HepG2 (cell line): ENCODE measurements at regions not wholly inside any gene's neighbourhood (a gene's known extent, or its start where the extent isn't known, plus 50 kb on each side); places are given as distances from the start of the nearest gene placed in this dataset.

Experiments
- ATAC-seq: fragments of 200-7000 bp; cut with Tn5 transposase; 3 replicates; pipeline ENCODE4 v1.9.1; 2020; ENCODE audit warnings: mild to moderate bottlenecking, moderate library complexity
- BruUV-seq: library from RNA; stranded (reverse); fragments of 400-500 nt; replicated peaks from 2 replicates; lab custom pipeline; 2021; lab: Mats Ljungman, UMichigan
- CTCF ChIA-PET: fragments of 300-600 bp; formaldehyde crosslinking; extraction: SDS; loops from one replicate; lab custom pipeline; 2021; ENCODE audit warnings: low total read pairs, inconsistent platforms, low intra/inter-chr PET ratio; lab: Yijun Ruan, JAX
- POLR2A ChIA-PET: fragments of 350-600 bp; sonication (Branson Sonifier 250); formaldehyde crosslinking; loops from one replicate; lab custom pipeline; 2020; ENCODE audit warnings: antibody characterized with exemption, inconsistent platforms; lab: Yijun Ruan, JAX
- DNase-seq: peaks from one replicate; pipeline ENCODE4 v3.0.0-alpha.2; 2015; ENCODE audit warnings: low spot score
- FAIRE-seq: peaks from 3 replicates; lab custom pipeline; 2011; peaks lifted over from hg19 to GRCh38; lab: Jason Lieb, UNC
- H2AFZ ChIP-seq: one replicate; pipeline ENCODE4 v1.6.1; 2011; ENCODE audit warnings: low read length, inconsistent platforms
- H3K27ac ChIP-seq: fragments of 300-600 bp; 3 replicates; pipeline ENCODE4 v1.8.0; 2011; ENCODE audit warnings: mixed run types, mild to moderate bottlenecking, mixed read lengths, low read length, inconsistent platforms; ENCODE audit not compliant: insufficient read depth; ENCODE audit errors: extremely low read length
- H3K27me3 ChIP-seq, 2 experiments: fragments of 200-600 bp in 1 of 2; 2 replicates in 1 of 2; 3 replicates in 1 of 2; pipeline versions ENCODE4 v1.6.0 to v1.8.0; 2011; ENCODE audit warnings: low read length in 2 of 2, mild to moderate bottlenecking in 2 of 2, moderate library complexity in 2 of 2, inconsistent platforms in 1 of 2; ENCODE audit not compliant: insufficient read depth in 2 of 2, control insufficient read depth in 1 of 2
- H3K36me3 ChIP-seq, 2 experiments: fragments of 200-600 bp in 1 of 2; replicated peaks in 1 of 2; 2 replicates in 1 of 2; 3 replicates in 1 of 2; pipeline versions ENCODE4 v1.5.1 to v1.8.0; 2011; ENCODE audit warnings: low read length in 2 of 2, inconsistent platforms in 1 of 2; ENCODE audit not compliant: insufficient read depth in 2 of 2, control insufficient read depth in 1 of 2
- H3K4me1 ChIP-seq: 2 replicates; pipeline ENCODE4 v1.5.1; 2012; ENCODE audit warnings: low read length, inconsistent platforms; ENCODE audit not compliant: insufficient read depth
- H3K4me2 ChIP-seq: 2 replicates; pipeline ENCODE4 v1.6.0; 2011; ENCODE audit warnings: low read depth, low read length, inconsistent platforms
- H3K4me3 ChIP-seq, 3 experiments: fragments of 200-600 bp in 1 of 3; sonication (generic), shearing (Covaris generic) in 1 of 3; replicated peaks in 1 of 3; 2 replicates each; pipeline ENCODE4 v1.5.1; 2011 to 2016; ENCODE audit warnings: low read length in 3 of 3, inconsistent platforms in 2 of 3, low read depth in 2 of 3, mild to moderate bottlenecking in 2 of 3, control low read depth in 1 of 3, mixed read lengths in 1 of 3; ENCODE audit not compliant: insufficient read depth in 1 of 3
- H3K79me2 ChIP-seq: one replicate; pipeline ENCODE4 v1.6.1; 2011; ENCODE audit warnings: low read length, inconsistent platforms; ENCODE audit not compliant: insufficient read depth
- H3K9ac ChIP-seq: 2 replicates; pipeline ENCODE4 v1.6.0; 2011; ENCODE audit warnings: mild to moderate bottlenecking, low read depth, low read length, inconsistent platforms; ENCODE audit not compliant: insufficient read depth
- H3K9me3 ChIP-seq: 2 replicates; pipeline ENCODE4 v1.5.1; 2012; ENCODE audit warnings: mild to moderate bottlenecking, low read length
- H4K20me1 ChIP-seq: 2 replicates; pipeline ENCODE4 v1.6.0; 2011; ENCODE audit warnings: inconsistent platforms, mild to moderate bottlenecking, low read length, moderate library complexity; ENCODE audit not compliant: insufficient read depth
- E2F1 ChIP-seq: sonication (generic); formaldehyde crosslinking; IDR thresholded peaks from 2 replicates; pipeline ENCODE4 v1.5.0; 2020; ENCODE audit warnings: missing genetic modification reagents
- FOXA3 ChIP-seq: IDR thresholded peaks from 2 replicates; pipeline ENCODE4 v1.6.1; 2016; ENCODE audit warnings: missing genetic modification reagents, missing compliant biosample characterization
- HOXA9 ChIP-seq: sonication (generic); formaldehyde crosslinking; IDR thresholded peaks from 2 replicates; pipeline ENCODE4 v1.8.1; 2022; ENCODE audit warnings: missing genetic modification reagents, mild to moderate bottlenecking, moderate library complexity, borderline replicate concordance
- KLF9 ChIP-seq: IDR thresholded peaks from 2 replicates; pipeline ENCODE4 v1.6.1; 2016; ENCODE audit warnings: low read depth
- MBNL3 ChIP-seq: fragments of 250-450 bp; sonication (Bioruptor Pico); conservative IDR thresholded peaks from 2 replicates; pipeline ENCODE4 v1.8.0; 2022; ENCODE audit warnings: mild to moderate bottlenecking, inconsistent platforms
- PHF21A ChIP-seq: sonication (generic); formaldehyde crosslinking; IDR thresholded peaks from 2 replicates; pipeline ENCODE4 v1.5.0; 2020; ENCODE audit warnings: mild to moderate bottlenecking, missing genetic modification reagents
- SRSF4 ChIP-seq: fragments of 200-400 bp; formaldehyde crosslinking; IDR thresholded peaks from one replicate; pipeline ENCODE4 v1.6.1; 2018; ENCODE audit warnings: mild to moderate bottlenecking, low read depth, low read length, moderate library complexity; ENCODE audit not compliant: poor library complexity, severe bottlenecking
- THAP9 ChIP-seq: sonication (generic); formaldehyde crosslinking; IDR thresholded peaks from 2 replicates; pipeline ENCODE4; 2020; ENCODE audit warnings: missing genetic modification reagents, mild to moderate bottlenecking, borderline replicate concordance
- TIGD3 ChIP-seq: sonication (generic); formaldehyde crosslinking; IDR thresholded peaks from 2 replicates; pipeline ENCODE4 v1.5.1; 2020; ENCODE audit warnings: mild to moderate bottlenecking, missing genetic modification reagents, borderline replicate concordance
- ZBTB34 ChIP-seq: sonication (generic); formaldehyde crosslinking; IDR thresholded peaks from 2 replicates; pipeline ENCODE4 v1.8.0; 2022; ENCODE audit warnings: mild to moderate bottlenecking, missing genetic modification reagents
- ZKSCAN1 ChIP-seq: fragments of 150-350 bp; IDR thresholded peaks from 2 replicates; pipeline ENCODE4 v1.6.1; 2014; ENCODE audit warnings: low read length
- ZNF121 ChIP-seq: sonication (generic); formaldehyde crosslinking; IDR thresholded peaks from 2 replicates; pipeline ENCODE4 v1.5.0; 2020; ENCODE audit warnings: mild to moderate bottlenecking, missing genetic modification reagents
- ZNF337 ChIP-seq: sonication (generic); formaldehyde crosslinking; IDR thresholded peaks from 2 replicates; pipeline ENCODE4 v1.5.1; 2020; ENCODE audit warnings: missing genetic modification reagents, low read depth, mild to moderate bottlenecking, borderline replicate concordance
- ZNF414 ChIP-seq: sonication (generic); formaldehyde crosslinking; IDR thresholded peaks from 2 replicates; pipeline ENCODE4 v1.5.0; 2020; ENCODE audit warnings: missing genetic modification reagents
- ZNF441 ChIP-seq: sonication (generic); formaldehyde crosslinking; IDR thresholded peaks from 2 replicates; pipeline ENCODE4 v1.7.0; 2021; ENCODE audit warnings: missing genetic modification reagents, borderline replicate concordance
- ZNF672 ChIP-seq: sonication (generic); formaldehyde crosslinking; IDR thresholded peaks from 2 replicates; pipeline ENCODE4 v1.8.1; 2022; ENCODE audit warnings: missing genetic modification reagents
- ZNF777 ChIP-seq: sonication (generic); formaldehyde crosslinking; IDR thresholded peaks from 2 replicates; pipeline ENCODE4 v1.4.0; 2020; ENCODE audit warnings: missing genetic modification reagents
- ZSCAN20 ChIP-seq: sonication (generic); formaldehyde crosslinking; IDR thresholded peaks from 2 replicates; pipeline ENCODE4 v1.4.0; 2020; ENCODE audit warnings: missing genetic modification reagents, mild to moderate bottlenecking, borderline replicate concordance
- WGBS: methylation state at CpG from one replicate; pipeline ENCODE4 v1.1.6; 2017; ENCODE audit warnings: low lambda C conversion rate; 5-methylcytosine and 5-hydroxymethylcytosine counted together
- in situ Hi-C: cut with HindIII; loops from 2 replicates; pipeline ENCODE4 v1.10.0; 2017; ENCODE audit warnings: low pct_unique_long_range_greater_than_20kb; ENCODE audit not compliant: extremely low pct_ligation_motif_present
- intact Hi-C: fragments of 100-400 bp; cut with micrococcal nuclease; formaldehyde crosslinking; loops from one replicate; pipeline ENCODE4 v1.10.0; 2022; ENCODE audit not compliant: unreplicated experiment

GRCh38 chr14:71789005-71789404 lies 143.2 kb upstream of the RGS6 start (continued):
- no peak for TF ChIP-seq THAP9 (CRISPR knock-in tag)
- no peak for TF ChIP-seq KLF9 (CRISPR knock-in tag)
- no peak for TF ChIP-seq ZNF121
- TF ChIP-seq PHF21A, result no peak
- no peak for TF ChIP-seq ZNF337
- TF ChIP-seq E2F1 (CRISPR knock-in tag), result no peak
- TF ChIP-seq FOXA3 (CRISPR knock-in tag), result no peak
- TF ChIP-seq ZNF441 (CRISPR knock-in tag), result no peak
- TF ChIP-seq HOXA9 (CRISPR knock-in tag), result no peak

GRCh38 chr14:71799841-71800240 lies 132.4 kb upstream of the RGS6 start:
- CTCF ChIA-PET, result no interaction called here
- Histone ChIP-seq H3K4me2 (no peak overlapping the region), H3K79me2 (no peaks in the 10 kb centered on the region), H3K27me3 (no peaks in the 10 kb centered on the region; a peak in 1 of 5 replicates), H3K9me3 (no peaks in the 10 kb centered on the region), H3K4me3 (no peak overlapping the region), H4K20me1 (no peaks in the 10 kb centered on the region), H3K27ac (no peak overlapping the region), H3K36me3 (no peaks in the 10 kb centered on the region), H3K9ac (no peak overlapping the region), H2AFZ (no peak overlapping the region), H3K4me1 (no peaks in the 10 kb centered on the region)
- in situ Hi-C loops (no loop called here), intact Hi-C loops (no loop called here)
- DNase-seq (no peak), FAIRE-seq (no peak), ATAC-seq (no peak)
- WGBS, result 10% methylated on average over 1 of the region's 1 CpG
- POLR2A ChIA-PET, result no interaction called here
- BruUV-seq, result no TSS peak
- TF ChIP-seq ZNF672 (CRISPR knock-in tag) (no peak), ZNF777 (CRISPR knock-in tag) (no peak), SRSF4 (no peak), TIGD3 (no peak), MBNL3 (CRISPR knock-in tag) (no peak), ZSCAN20 (CRISPR knock-in tag) (no peak), ZNF414 (CRISPR knock-in tag) (no peak), ZBTB34 (CRISPR knock-in tag) (no peak), ZKSCAN1 (no peak)
